Prostate gland (tissue), 2 donors: ENCODE measurements at regions not wholly inside any gene's neighbourhood (a gene's known extent, or its start where the extent isn't known, plus 50 kb on each side); places are given as distances from the start of the nearest gene placed in this dataset.

Experiments used
- POLR2A ChIP-seq: fragments of 450-650 bp; IDR thresholded peaks from one replicate; pipeline ENCODE4 v1.6.1; 2016; ENCODE audit warnings: antibody characterized with exemption, mild to moderate bottlenecking
- POLR2AphosphoS5 ChIP-seq: sonication (generic); formaldehyde crosslinking; IDR thresholded peaks from one replicate; pipeline ENCODE4 v1.6.1; 2017; ENCODE audit warnings: antibody characterized with exemption
- TF ChIP-seq, protein P1 (sequence below), 4 experiments: fragments of 200-600 bp in 2 of 4; fragments of 450-650 bp in 2 of 4; sonication (generic) in 2 of 4; IDR thresholded peaks; 1 replicate in 3 of 4; 2 replicates in 1 of 4; pipeline ENCODE4 v1.5.1; 2016 to 2019; ENCODE audit warnings: antibody characterized with exemption in 4 of 4, mild to moderate bottlenecking in 2 of 4, moderate library complexity in 2 of 4

DNA sequence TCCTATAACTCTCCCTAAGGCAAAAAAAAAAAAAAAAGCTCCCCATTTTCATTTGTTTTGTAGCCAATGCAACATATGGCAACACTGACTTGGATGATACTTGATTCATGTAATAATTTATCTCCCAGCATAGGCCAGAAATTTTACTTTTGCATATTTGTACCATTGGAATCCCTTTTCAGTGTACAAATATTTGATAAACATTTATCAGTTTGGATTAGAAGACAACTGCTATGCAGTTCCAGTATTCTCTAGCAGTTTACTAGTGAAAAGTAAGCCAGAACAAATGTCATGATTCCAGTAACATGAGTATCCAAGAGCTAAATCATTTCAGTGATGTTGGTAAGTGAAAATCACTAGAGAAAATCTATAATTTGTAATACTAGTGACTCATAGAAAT, 392.3 kb downstream of the CCER1 start:
- TF ChIP-seq, protein P1, sequence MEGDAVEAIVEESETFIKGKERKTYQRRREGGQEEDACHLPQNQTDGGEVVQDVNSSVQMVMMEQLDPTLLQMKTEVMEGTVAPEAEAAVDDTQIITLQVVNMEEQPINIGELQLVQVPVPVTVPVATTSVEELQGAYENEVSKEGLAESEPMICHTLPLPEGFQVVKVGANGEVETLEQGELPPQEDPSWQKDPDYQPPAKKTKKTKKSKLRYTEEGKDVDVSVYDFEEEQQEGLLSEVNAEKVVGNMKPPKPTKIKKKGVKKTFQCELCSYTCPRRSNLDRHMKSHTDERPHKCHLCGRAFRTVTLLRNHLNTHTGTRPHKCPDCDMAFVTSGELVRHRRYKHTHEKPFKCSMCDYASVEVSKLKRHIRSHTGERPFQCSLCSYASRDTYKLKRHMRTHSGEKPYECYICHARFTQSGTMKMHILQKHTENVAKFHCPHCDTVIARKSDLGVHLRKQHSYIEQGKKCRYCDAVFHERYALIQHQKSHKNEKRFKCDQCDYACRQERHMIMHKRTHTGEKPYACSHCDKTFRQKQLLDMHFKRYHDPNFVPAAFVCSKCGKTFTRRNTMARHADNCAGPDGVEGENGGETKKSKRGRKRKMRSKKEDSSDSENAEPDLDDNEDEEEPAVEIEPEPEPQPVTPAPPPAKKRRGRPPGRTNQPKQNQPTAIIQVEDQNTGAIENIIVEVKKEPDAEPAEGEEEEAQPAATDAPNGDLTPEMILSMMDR (IDR thresholded peaks at IDR 0.05), result no peak
- TF ChIP-seq POLR2A (no peak), POLR2AphosphoS5 (no peak)
